HCT116 (cell line): ENCODE measurements at regions not wholly inside any gene's neighbourhood (a gene's known extent, or its start where the extent isn't known, plus 50 kb on each side); places are given as distances from the start of the nearest gene placed in this dataset.

Experiments used
- CTCF ChIP-seq, 3 experiments: fragments of 200-600 bp in 1 of 3; sonication (generic) in 1 of 3; IDR thresholded peaks in 2 of 3; conservative IDR thresholded peaks in 1 of 3; 2 replicates each; pipeline ENCODE4 v1.5.1; 2012 to 2017; ENCODE audit warnings: low read depth in 2 of 3, low read length in 2 of 3, antibody characterized with exemption in 1 of 3, borderline replicate concordance in 1 of 3, control low read depth in 1 of 3, mild to moderate bottlenecking in 1 of 3, mixed read lengths in 1 of 3, mixed run types in 1 of 3, moderate library complexity in 1 of 3; ENCODE audit not compliant: insufficient read depth in 1 of 3
- POLR2A ChIP-seq: IDR thresholded peaks from 2 replicates; pipeline ENCODE4 v1.7.0; 2011; ENCODE audit warnings: borderline replicate concordance; ENCODE audit not compliant: insufficient read depth, insufficient read length; ENCODE audit errors: extremely low read depth
- POLR2AphosphoS5 ChIP-seq: IDR thresholded peaks from 2 replicates; pipeline ENCODE4 v1.6.1; 2011; ENCODE audit warnings: mild to moderate bottlenecking, low read depth, low read length, moderate library complexity
- RAD21 ChIP-seq: IDR thresholded peaks from 2 replicates; pipeline ENCODE4 v1.6.1; 2012; ENCODE audit warnings: low read depth, mild to moderate bottlenecking
- SIN3A ChIP-seq: IDR thresholded peaks from 2 replicates; pipeline ENCODE4 v1.6.1; 2012; ENCODE audit warnings: low read depth
- SP1 ChIP-seq: IDR thresholded peaks from 2 replicates; pipeline ENCODE4 v1.6.1; 2012; ENCODE audit warnings: low read depth
- ZBTB33 ChIP-seq: IDR thresholded peaks from 2 replicates; pipeline ENCODE4 v1.6.1; 2011; ENCODE audit warnings: mild to moderate bottlenecking, low read length, moderate library complexity; ENCODE audit not compliant: insufficient replicate concordance; ENCODE audit errors: extremely low read depth
- TF ChIP-seq, protein P1 (sequence below): IDR thresholded peaks from 2 replicates; pipeline ENCODE4 v1.6.1; 2012; ENCODE audit warnings: low read depth

GRCh38 chr21:35850029-35850428 lies 210.3 kb downstream of the SETD4 start:
- TF ChIP-seq CTCF (IDR thresholded peaks at IDR 0.05 in 2 of 3, conservative IDR thresholded peaks at IDR 0.05 in 1 of 3; ENCODE audit: borderline replicate concordance in 1 of 3, insufficient read depth in 1 of 3, low read depth in 2 of 3, low read length in 2 of 3) (no peak), SIN3A (no peak), POLR2A (no peak), ZBTB33 (no peak), SP1 (no peak), RAD21 (no peak), POLR2AphosphoS5 (no peak)
- TF ChIP-seq, protein P1, sequence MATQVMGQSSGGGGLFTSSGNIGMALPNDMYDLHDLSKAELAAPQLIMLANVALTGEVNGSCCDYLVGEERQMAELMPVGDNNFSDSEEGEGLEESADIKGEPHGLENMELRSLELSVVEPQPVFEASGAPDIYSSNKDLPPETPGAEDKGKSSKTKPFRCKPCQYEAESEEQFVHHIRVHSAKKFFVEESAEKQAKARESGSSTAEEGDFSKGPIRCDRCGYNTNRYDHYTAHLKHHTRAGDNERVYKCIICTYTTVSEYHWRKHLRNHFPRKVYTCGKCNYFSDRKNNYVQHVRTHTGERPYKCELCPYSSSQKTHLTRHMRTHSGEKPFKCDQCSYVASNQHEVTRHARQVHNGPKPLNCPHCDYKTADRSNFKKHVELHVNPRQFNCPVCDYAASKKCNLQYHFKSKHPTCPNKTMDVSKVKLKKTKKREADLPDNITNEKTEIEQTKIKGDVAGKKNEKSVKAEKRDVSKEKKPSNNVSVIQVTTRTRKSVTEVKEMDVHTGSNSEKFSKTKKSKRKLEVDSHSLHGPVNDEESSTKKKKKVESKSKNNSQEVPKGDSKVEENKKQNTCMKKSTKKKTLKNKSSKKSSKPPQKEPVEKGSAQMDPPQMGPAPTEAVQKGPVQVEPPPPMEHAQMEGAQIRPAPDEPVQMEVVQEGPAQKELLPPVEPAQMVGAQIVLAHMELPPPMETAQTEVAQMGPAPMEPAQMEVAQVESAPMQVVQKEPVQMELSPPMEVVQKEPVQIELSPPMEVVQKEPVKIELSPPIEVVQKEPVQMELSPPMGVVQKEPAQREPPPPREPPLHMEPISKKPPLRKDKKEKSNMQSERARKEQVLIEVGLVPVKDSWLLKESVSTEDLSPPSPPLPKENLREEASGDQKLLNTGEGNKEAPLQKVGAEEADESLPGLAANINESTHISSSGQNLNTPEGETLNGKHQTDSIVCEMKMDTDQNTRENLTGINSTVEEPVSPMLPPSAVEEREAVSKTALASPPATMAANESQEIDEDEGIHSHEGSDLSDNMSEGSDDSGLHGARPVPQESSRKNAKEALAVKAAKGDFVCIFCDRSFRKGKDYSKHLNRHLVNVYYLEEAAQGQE: no peak
